GM18858 (cell line): ENCODE measurements at regions not wholly inside any gene's neighbourhood (a gene's known extent, or its start where the extent isn't known, plus 50 kb on each side); places are given as distances from the start of the nearest gene placed in this dataset.
"Not testable (repeated sequence)": the region's sequence is repeated elsewhere in the genome, so short reads cannot be mapped to it uniquely, and the experiment has no call there.

ENCODE experiments used
- ATAC-seq: cut with Tn5 transposase; IDR thresholded peaks from one replicate; pipeline ENCODE4 v1.9.1; 2021; ENCODE audit not compliant: unreplicated experiment

DNA sequence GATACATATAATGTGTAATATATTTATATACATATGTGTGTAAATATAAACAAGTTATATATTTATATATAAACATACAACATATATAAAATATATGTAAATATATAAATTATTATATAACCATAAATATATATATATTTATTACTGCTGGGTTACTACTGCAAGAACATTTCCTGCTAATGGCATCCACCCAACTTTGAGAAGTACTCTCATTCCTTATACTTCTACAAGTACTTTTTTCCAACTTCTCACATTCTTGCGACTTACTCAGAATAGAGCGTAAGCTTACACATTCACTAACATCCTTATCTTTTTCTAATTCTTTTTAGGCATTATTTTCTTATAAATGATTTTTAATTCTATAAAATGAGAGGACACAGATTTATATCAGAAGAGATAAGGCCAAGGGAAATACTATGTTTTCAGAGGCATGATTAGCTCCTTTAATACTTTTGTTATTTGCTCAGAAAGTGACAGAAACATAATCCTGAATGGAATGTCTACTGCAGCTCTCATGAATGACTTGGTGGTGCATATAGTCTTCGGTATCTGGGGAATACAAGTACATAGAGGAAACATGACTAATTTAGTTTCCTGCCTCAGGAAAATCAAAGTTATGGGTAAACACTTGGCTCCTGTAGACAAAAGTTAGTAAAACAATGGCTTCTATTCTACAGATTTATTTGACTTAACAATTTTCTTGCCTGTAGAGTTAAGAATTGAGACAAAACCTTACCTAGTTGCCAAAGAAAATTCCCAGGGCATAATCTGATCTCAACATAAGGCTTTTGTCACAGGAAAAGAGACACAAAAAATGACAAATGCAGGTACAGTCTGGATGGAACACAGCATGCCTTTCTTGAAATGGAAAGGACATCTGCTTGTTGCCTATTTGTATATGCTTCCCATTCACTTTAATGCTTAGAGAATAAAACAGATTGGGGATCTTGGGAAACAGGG is 453.9 kb downstream of the SQOR start:
- ATAC-seq, result no peak

DNA sequence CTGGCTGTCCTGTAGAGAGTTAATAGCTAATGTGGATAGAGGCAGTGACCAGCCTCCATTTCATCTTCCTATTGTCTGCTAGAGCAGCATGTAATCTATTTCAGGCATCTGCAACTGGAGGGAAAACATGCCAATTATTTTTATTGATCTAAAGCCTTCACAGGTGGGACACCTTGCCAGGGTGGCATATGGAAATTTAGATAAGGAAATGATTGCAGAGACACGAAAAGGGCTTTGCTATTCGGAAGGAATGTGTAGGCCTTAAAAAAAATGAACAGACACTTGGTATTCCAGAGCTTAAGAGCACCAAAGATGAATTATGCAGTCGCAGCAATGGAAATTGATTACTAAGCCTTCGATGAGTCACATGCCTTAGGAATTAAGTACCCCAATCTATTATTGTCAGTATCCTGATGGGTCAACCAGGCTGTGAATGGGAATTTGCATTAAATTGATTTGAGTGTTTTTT is 454.7 kb downstream of the SQOR start:
- no peak for ATAC-seq

DNA sequence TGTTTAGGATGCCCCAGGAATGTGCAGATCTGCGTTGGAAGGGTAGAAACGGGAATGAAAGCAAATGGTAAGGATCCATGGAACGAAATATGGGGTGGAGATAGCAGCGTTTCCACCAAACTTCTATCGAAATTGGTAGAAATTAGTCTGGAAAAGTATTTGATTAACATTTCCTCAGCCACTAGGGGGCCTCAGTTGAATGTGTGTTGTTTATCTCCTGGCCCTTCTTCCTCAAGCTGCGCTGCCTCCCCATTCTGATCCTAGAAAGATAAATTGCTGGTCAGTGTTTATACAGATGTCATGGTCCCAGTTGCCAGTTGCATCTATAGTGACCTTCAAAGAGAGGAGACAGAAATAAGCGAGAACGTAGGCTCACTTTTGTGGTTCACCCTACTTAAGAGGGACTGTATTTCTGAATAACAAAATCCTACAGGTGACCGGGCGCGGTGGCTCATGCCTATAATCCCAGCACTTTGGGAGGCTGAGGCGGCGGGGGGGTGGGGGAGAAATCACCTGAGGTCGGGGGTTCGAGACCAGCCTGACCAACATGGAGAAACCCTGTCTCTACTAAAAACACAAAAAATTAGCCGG is 457.1 kb downstream of the SQOR start:
- no peak for ATAC-seq

DNA sequence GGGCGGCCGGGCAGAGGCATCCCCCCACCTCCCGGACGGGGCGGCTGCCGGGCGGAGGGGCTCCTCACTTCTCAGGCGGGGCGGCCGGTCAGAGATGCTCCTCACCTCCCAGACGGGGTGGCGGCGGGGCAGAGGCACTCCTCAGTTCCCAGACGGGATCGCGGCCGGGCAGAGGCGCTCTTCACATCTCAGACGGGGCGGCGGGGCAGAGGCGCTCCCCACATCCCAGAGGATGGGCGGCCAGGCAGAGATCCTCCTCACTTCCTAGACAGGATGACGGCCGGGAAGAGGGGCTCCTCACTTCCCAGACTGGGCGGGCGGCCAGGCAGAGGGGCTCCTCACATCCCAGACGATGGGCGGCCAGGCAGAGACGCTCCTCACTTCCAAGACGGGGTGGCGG is 463.2 kb downstream of the SQOR start:
- not testable (repeated sequence) for ATAC-seq

DNA sequence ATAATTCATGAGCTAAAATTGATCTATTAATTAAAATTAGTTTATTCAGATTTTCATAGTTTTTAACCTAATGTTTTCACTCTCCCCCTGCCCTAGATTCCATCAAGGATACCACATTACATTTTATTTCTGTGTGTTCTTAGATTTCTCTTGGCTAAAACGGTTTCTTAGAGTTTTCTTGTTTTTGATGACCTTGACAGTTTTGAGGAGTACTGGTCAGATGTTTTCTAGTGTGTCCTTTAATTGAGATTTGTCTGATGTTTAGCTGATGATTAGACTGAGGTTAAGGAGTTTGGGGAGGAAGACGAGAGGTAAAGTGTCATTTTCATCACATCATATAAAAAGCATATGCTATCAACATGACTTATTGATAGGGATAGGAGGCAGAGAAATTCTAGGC is 475.9 kb downstream of the SQOR start:
- no peak for ATAC-seq

DNA sequence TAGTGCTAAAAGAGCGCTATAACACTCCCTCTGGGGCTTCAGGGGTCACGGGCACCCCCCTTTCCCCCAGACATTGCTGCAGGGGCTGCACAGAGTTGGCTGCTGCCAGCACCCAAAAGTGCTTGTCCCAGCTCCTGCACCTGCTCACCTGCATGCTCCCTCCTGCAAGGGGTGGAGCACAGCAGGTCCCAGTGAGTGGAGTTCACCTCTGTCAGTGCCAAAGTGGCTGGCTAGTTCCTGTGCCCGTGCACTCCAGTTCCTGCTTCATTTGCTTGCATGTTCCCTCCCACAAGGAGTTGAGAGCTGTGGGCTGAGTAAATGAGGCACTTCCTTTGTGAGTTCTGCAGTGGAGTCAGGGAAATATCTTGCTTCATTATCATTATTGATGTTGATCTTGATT is 476.9 kb downstream of the SQOR start:
- ATAC-seq, result no peak

DNA sequence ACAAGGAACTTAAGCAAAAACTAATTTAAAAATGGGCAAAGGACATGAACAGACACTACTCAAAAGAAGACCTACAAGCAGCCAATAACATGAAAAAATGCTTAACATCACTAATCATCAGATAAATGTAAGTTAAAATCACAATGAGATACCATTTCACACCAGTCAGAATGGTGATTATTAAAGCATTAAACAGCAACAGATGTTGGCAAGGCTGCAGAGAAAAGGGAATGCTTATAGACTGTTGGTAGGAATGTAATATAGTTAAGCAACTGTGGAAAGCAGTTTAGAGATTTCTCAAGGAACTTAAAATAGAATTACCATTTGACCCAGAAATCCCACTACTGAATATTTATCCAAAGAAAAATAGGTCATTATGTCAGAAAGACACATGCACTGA is 482.2 kb downstream of the SQOR start:
- ATAC-seq, result no peak

DNA sequence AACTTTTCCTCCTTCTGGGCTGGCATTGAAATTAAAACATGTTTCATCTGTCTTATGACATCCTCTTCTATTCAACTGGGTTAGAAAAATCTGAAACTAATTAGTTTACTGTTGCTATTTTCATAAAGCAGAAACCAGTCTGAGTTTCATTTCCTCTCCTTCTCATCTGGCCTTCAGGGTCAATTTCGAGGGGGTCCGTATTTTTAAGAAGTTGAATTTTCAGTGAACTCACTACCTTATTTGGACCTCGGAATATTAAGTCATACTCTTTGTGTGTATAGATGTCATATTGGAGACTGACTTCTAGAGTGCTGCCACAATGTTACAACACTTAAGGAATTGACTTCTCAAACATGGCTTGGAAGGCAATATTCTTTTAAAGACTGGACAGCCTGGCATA is 485.9 kb downstream of the SQOR start:
- no peak for ATAC-seq

DNA sequence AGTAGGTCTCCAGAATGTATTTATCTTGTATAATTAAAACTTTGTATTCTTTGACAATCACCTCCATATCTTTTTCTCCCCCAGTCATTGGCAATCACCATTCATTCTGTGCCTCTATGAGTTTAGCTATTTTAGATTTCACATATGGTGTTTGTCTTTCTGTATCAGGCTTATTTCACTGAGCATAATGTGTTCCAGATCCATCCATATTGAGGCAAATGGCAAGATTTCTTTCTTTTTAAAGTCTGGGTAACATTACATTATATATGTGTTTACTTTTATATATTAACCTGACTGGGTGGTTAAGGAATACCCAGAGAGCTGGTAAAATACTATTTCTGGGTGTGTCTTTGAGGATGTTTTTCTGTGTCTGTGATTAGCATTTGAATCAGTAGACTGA is 486.6 kb downstream of the SQOR start:
- ATAC-seq, result no peak

DNA sequence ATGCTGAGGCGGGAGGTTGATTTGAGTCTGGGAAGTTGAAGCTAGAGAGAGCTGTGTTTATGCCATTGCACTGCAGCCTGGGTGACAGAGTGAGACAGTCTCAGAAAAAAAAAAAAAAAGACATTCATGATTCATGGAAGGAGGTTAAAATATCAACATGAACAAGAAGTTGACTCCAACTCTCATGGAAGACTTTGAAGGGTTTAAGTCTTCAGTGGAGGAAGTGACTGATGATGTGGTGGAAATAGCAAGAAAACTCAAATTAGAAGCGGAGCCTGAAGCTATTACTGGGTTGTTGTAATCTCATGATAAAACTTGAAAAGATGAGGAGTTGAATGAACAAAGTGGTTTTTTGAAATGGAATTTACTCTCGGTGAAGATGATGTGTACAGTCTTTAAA is 491.8 kb downstream of the SQOR start:
- ATAC-seq, result no peak

DNA sequence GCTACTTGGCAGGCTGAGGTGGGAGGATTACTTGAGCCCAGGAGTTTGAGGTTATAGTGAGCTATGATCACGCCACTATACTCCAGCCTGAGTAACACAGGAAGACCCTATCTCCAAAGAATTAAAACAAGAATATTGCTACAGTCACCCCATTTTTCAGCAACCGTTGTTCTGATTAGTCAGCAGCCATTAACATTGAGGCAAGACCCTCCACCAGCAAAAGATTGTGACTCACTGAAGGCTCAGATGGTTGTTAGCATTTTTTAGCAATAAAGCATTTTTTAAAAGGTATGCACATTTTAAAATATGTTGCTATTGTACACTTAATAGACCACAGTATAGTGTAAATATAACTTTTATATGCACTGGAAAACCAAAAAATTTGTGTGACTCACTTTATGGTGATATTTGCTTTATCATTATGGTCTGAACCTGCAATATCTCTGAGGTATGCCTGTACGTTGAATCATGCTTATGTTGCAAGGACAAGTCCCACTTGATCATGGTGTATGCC is 492.6 kb downstream of the SQOR start:
- ATAC-seq, result no peak

DNA sequence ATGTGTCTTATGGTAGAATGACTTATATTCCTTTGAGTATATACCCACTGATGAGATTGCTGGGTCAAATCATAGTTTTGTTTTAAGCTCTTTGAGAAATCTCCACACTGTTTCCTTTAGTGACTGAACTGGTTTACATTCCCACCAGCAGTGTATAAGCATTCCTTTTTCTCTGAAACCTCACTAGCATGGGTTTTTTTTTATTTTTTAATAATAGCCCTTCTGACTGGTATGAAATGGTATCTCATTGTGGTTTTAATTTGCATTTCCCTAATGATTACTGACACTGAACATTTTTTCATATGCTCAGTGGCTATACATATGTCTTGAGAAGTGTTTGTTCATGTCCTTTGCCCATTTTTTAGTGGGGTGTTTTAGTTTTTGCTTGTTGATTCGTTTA is 494.3 kb downstream of the SQOR start:
- no peak for ATAC-seq

DNA sequence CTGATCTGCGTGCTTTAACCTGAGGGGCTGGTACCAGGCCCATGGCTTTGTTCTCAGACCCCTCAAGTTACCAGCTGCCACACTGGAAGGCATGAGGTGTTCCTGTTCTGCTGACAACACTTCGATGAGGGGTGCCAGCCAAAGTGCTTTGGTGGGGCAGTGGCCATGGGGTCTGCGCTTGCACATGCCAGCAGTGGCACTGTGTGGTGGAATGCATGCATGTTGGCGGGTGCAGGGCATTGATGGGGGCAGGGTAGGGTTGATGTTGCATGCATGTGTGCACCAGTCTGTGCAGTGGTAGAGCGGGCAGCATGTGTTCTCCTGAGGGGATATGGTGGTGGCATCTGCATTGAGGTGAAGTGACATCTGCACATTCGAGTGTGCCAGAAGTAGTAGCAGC is 497.0 kb downstream of the SQOR start:
- ATAC-seq, result no peak

DNA sequence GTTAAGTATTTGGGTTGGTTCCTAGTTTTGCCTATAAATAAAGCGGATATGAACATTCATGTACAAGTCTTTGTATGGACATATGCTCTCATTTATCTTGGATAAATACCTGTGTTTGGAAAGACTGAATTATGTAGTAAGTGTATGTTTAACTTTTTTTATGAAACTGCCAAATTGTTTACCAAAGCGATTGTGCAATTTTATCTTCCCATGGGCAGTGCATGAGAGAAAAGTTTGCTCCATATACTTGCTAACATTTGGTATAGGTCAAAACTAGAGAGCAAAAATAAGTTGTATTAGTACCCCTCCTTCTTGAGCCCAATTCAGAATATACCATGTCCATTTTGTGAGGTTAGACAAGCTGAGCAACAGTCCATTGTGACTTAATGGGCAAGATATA is 502.6 kb downstream of the SQOR start:
- no peak for ATAC-seq

DNA sequence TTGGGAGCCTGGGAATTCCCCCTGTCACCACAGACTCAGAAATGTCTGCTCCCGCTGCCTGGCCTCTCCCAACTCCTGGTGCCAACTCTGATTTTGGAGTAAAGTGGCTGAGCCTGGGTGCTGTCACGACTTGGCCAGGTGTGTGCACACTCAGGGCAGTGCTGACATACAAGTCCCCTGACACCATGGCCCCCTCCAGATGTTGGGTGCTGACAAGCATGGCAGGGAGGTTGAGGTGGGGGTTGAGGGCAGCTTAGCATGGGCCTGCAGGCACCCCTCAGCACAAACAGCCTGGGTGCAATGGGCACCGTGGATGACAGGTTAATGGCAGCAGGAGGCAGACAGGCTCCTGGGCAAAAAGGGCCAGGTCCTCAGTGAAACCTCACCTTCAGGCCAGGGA is 511.2 kb downstream of the SQOR start:
- ATAC-seq, result no peak

DNA sequence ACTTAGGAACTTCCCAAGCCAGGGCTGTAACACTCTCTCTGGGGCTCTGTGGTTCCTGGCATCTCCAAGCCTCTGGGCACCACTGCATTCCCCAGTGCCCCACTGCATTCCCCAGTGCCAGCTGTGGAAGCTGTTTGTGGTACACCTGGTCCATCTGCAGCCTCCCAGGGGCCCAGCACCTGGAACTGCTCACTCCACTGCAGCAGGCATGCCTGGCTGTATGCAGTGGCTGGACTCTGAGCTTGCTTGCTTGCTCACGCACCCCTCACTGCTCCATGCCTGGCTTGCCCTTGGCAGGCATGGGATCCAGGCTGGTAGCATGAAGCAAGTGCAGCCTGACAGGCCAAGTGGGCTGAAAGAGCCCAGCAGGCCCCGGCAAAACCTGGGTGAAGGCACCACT is 512.1 kb downstream of the SQOR start:
- no peak for ATAC-seq

DNA sequence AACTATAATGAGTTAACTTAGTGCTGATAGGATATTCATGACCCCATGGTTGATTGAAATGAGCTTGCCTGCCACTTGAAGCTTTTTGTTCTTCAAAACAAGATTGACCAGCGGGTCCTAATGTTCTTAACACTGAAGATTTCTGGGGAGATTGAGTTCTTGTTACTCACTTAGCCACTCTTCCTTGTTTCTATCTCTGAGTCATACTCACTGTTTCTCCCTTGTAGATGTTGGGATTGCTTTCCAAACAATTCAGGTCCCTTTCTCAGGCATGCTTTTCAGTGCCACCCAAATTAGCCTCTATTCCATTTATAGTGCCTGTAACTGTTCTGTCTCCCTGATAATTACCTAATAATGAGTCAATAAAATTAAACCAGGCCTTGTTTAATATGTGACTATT is 517.0 kb downstream of the SQOR start:
- no peak for ATAC-seq

DNA sequence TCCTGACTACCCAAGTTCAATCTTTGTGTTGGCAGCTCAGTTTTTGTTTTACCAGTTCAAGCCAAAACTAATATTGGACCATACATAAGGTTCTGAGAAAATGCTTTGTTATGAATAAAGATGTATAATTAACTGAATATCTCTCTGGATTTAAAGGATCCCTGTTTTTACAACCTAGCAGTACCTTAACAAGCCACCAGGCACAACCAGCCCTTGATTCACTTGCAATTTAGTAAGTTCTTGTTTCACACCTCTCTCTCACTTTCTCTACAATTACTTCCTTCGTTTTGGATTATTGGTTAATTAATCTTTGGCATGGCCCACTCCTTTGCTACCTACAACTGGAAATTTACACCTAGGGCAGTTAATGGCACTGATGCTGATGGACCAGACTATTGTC is 531.9 kb downstream of the SQOR start:
- no peak for ATAC-seq

DNA sequence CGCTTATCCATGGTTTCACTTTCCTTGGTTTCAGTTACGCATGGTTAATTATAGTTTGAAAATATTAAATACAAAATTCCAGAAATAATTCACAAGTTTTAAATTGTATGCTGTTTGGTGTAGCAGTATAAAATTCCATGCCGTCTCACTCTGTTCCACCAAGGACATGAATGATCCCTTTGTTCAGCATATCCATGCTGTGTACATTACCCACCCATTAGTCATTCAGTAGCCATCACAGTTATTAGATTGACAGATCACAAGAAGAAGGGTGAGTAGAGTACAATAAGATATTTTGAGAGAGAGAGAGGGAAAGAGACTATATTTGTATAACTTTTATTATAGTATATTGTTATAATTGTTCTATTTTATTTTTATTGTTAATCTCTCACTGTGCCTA is 535.5 kb downstream of the SQOR start:
- ATAC-seq, result no peak

DNA sequence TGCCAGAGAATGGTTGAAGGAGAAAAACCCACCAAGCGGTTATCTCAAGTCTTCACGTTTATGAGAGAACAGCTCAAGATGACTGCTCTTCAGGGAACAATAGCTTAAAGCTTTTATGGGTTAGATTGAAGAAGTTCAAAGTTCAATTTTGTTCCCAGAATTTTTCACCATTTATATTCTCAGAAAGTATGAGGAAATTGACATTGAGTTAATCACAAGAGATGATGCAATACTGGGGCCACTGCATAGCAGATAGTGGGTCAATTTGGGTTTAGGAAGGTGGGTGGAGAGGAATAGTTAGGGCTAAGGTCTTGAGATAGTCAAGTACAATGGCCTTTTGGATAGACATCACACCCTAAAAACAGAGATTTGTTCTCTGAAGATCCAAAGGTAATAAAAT is 539.3 kb downstream of the SQOR start:
- ATAC-seq, result no peak

DNA sequence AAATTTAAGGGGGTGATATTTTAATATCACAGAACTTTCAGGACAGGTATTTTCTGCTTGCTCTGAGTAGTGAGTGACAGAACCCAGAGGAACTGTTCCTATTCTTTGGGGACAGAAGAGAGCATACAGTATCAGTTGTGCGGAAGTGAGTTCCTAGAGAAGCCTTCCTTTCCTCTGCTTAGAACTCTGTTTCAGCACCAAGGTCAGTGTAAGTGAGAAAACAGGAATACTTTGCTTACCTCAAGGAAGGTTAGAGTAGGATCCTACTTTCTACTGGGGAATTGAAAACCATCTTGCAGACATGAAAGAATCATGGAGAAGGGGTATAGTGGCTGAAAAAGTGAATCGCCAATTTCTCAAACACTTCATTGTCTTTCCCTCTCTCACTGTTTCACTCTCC is 542.4 kb downstream of the SQOR start:
- no peak for ATAC-seq

DNA sequence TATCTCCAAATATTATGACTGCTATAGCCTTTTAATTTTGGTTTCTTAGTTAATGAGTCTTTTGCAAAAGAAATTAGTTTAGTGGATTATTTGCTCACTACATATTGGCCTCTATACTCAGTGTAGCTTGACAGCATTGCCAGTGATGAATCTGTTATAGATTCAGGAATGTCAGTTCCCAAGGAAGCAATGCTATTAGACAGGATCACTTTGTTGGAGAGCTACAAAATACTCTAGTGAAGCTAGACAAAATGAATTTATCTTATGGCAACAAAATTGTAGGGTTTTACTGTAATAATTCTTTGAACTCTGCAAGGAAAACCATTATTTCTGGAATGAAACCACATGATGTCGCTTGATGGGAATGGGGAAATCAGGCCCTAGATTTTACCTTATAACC is 543.3 kb downstream of the SQOR start:
- ATAC-seq, result no peak
